ENCODE measurements at regions not wholly inside any gene's neighbourhood (a gene's known extent, or its start where the extent isn't known, plus 50 kb on each side); places are given as distances from the start of the nearest gene placed in this dataset.

GRCh38 chrX:36436361-36436760 lies 516.8 kb downstream of the CFAP47 start:
- CTCF ChIA-PET, result no interaction called here
- intact Hi-C loops (cut with micrococcal nuclease), result no loop called here
- Mint-ChIP-seq H3K4me1 (ENCODE audit: low read depth) (no peaks in the 10 kb centered on the region), H3K27ac (no peak overlapping the region), H3K4me3 (no peak overlapping the region), H3K9me3 (no peaks in the 10 kb centered on the region), H3K36me3 (ENCODE audit: low read depth) (no peaks in the 10 kb centered on the region), H3K27me3 (ENCODE audit: low read depth) (no peaks in the 10 kb centered on the region)
- DNase-seq, result no peak

GRCh38 chrX:36443007-36443406 lies 523.5 kb downstream of the CFAP47 start:
- Mint-ChIP-seq H3K27ac (no peak overlapping the region), H3K9me3 (no peaks in the 10 kb centered on the region), H3K36me3 (ENCODE audit: low read depth) (no peaks in the 10 kb centered on the region), H3K4me1 (ENCODE audit: low read depth) (no peaks in the 10 kb centered on the region), H3K27me3 (ENCODE audit: low read depth) (no peaks in the 10 kb centered on the region), H3K4me3 (no peak overlapping the region)
- intact Hi-C loops (cut with micrococcal nuclease), result no loop called here
- no peak for DNase-seq
- CTCF ChIA-PET, result no interaction called here

GRCh38 chrX:36445566-36445965 lies 526.0 kb downstream of the CFAP47 start:
- intact Hi-C loops (cut with micrococcal nuclease), result no loop called here
- H3K9me3 Mint-ChIP-seq, result no peaks in the 10 kb centered on the region

GRCh38 chrX:36462142-36462541 lies 542.6 kb downstream of the CFAP47 start:
- no peaks in the 10 kb centered on the region for H3K27me3 Mint-ChIP-seq (ENCODE audit: low read depth)
- H3K4me3 Mint-ChIP-seq, result no peak overlapping the region
- H3K4me1 Mint-ChIP-seq (ENCODE audit: low read depth), result no peaks in the 10 kb centered on the region
- intact Hi-C loops (cut with micrococcal nuclease), result no loop called here
- H3K36me3 Mint-ChIP-seq (ENCODE audit: low read depth), result no peaks in the 10 kb centered on the region
- no peak overlapping the region for H3K27ac Mint-ChIP-seq
- H3K9me3 Mint-ChIP-seq, result no peaks in the 10 kb centered on the region
- CTCF ChIA-PET, result no interaction called here
- no peak for DNase-seq

More at GRCh38 chrX:36445566-36445965, 526.0 kb downstream of the CFAP47 start:
- CTCF ChIA-PET, result no interaction called here
- no peaks in the 10 kb centered on the region for H3K4me1 Mint-ChIP-seq (ENCODE audit: low read depth)
- no peaks in the 10 kb centered on the region for H3K27me3 Mint-ChIP-seq (ENCODE audit: low read depth)
- DNase-seq, result no peak
- H3K4me3 Mint-ChIP-seq, result no peak overlapping the region
- no peaks in the 10 kb centered on the region for H3K36me3 Mint-ChIP-seq (ENCODE audit: low read depth)
- H3K27ac Mint-ChIP-seq, result no peak overlapping the region

GRCh38 chrX:36480441-36480990 lies 527.6 kb upstream of the FAM47C start:
- no peaks in the 10 kb centered on the region for H3K4me1 Mint-ChIP-seq (ENCODE audit: low read depth)
- CTCF ChIA-PET, result no interaction called here
- no peaks in the 10 kb centered on the region for H3K9me3 Mint-ChIP-seq
- no peak overlapping the region for H3K4me3 Mint-ChIP-seq
- H3K27ac Mint-ChIP-seq, result no peak overlapping the region
- no peak for DNase-seq
- no peaks in the 10 kb centered on the region for H3K27me3 Mint-ChIP-seq (ENCODE audit: low read depth)
- H3K36me3 Mint-ChIP-seq (ENCODE audit: low read depth), result no peaks in the 10 kb centered on the region
- intact Hi-C loops (cut with micrococcal nuclease), result no loop called here

- Mint-ChIP-seq H3K27me3 (ENCODE audit: low read depth) (no peaks in the 10 kb centered on the region), H3K4me3 (no peak overlapping the region), H3K36me3 (ENCODE audit: low read depth) (no peaks in the 10 kb centered on the region), H3K9me3 (no peaks in the 10 kb centered on the region), H3K27ac (no peak overlapping the region), H3K4me1 (ENCODE audit: low read depth) (no peaks in the 10 kb centered on the region)
- DNase-seq, result no peak
- CTCF ChIA-PET, result no interaction called here
- intact Hi-C loops (cut with micrococcal nuclease), result no loop called here
These were observed 506.9 kb upstream of the FAM47C start for GRCh38 chrX:36501169-36501702.

DNA sequence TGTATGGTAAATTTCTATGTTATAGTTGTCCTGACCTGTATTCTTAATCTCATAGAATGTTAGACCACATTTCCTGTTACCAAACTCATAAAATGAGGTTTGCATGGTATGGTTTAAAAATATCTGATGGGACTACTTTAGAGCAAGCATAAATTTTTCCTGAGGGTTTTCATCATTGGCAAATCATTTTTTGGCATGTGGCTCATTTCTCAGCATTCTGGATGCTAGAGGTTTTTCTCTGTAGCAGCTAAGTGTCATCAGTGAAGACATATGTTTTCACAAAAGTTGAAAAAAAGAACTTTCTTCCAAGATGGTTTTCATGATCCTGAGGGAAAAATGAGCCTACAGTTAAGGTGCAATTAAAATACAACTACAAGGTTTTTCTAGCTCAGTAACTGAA lies 503.5 kb upstream of the FAM47C start:
- no peaks in the 10 kb centered on the region for H3K36me3 Mint-ChIP-seq (ENCODE audit: low read depth)
- H3K4me3 Mint-ChIP-seq, result no peak overlapping the region
- CTCF ChIA-PET, result no interaction called here
- H3K27ac Mint-ChIP-seq, result no peak overlapping the region
- no peaks in the 10 kb centered on the region for H3K4me1 Mint-ChIP-seq (ENCODE audit: low read depth)
- no peaks in the 10 kb centered on the region for H3K27me3 Mint-ChIP-seq (ENCODE audit: low read depth)
- peaks cover 8% of the 10 kb centered on the region for H3K9me3 Mint-ChIP-seq
- DNase-seq, result no peak
- intact Hi-C loops (cut with micrococcal nuclease), result no loop called here

- intact Hi-C loops (cut with micrococcal nuclease), result no loop called here
- no peaks in the 10 kb centered on the region for H3K36me3 Mint-ChIP-seq (ENCODE audit: low read depth)
- H3K9me3 Mint-ChIP-seq, result peaks cover 10% of the 10 kb centered on the region
These were observed 500.1 kb upstream of the FAM47C start for GRCh38 chrX:36508042-36508441.

GRCh38 chrX:36510736-36511135 lies 497.4 kb upstream of the FAM47C start:
- CTCF ChIA-PET, result no interaction called here
- DNase-seq, result no peak
- intact Hi-C loops (cut with micrococcal nuclease), result no loop called here
- Mint-ChIP-seq H3K9me3 (peaks cover 10% of the 10 kb centered on the region), H3K4me3 (no peak overlapping the region), H3K4me1 (ENCODE audit: low read depth) (no peaks in the 10 kb centered on the region), H3K27ac (no peak overlapping the region), H3K27me3 (ENCODE audit: low read depth) (no peaks in the 10 kb centered on the region), H3K36me3 (ENCODE audit: low read depth) (no peaks in the 10 kb centered on the region)

More at GRCh38 chrX:36508042-36508441, 500.1 kb upstream of the FAM47C start:
- Mint-ChIP-seq H3K4me1 (ENCODE audit: low read depth) (no peaks in the 10 kb centered on the region), H3K27ac (no peak overlapping the region), H3K27me3 (ENCODE audit: low read depth) (no peaks in the 10 kb centered on the region), H3K4me3 (no peak overlapping the region)
- no peak for DNase-seq
- CTCF ChIA-PET, result no interaction called here

GRCh38 chrX:36528661-36529060 lies 479.5 kb upstream of the FAM47C start:
- Mint-ChIP-seq H3K4me3 (no peak overlapping the region), H3K27ac (no peak overlapping the region), H3K36me3 (ENCODE audit: low read depth) (no peaks in the 10 kb centered on the region), H3K9me3 (no peaks in the 10 kb centered on the region), H3K4me1 (ENCODE audit: low read depth) (no peaks in the 10 kb centered on the region), H3K27me3 (ENCODE audit: low read depth) (no peaks in the 10 kb centered on the region)
- DNase-seq, result no peak
- intact Hi-C loops (cut with micrococcal nuclease), result no loop called here
- CTCF ChIA-PET, result no interaction called here

- no peaks in the 10 kb centered on the region for H3K9me3 Mint-ChIP-seq
- no peaks in the 10 kb centered on the region for H3K27me3 Mint-ChIP-seq (ENCODE audit: low read depth)
- no peaks in the 10 kb centered on the region for H3K36me3 Mint-ChIP-seq (ENCODE audit: low read depth)
- intact Hi-C loops (cut with micrococcal nuclease), result no loop called here
- H3K27ac Mint-ChIP-seq, result no peak overlapping the region
- no peak for DNase-seq
- CTCF ChIA-PET, result no interaction called here
- no peak overlapping the region for H3K4me3 Mint-ChIP-seq
- H3K4me1 Mint-ChIP-seq (ENCODE audit: low read depth), result no peaks in the 10 kb centered on the region
These were observed 473.3 kb upstream of the FAM47C start for GRCh38 chrX:36534900-36535299.

- no peaks in the 10 kb centered on the region for H3K9me3 Mint-ChIP-seq
- DNase-seq, result no peak
- H3K36me3 Mint-ChIP-seq (ENCODE audit: low read depth), result no peaks in the 10 kb centered on the region
- no peaks in the 10 kb centered on the region for H3K27me3 Mint-ChIP-seq (ENCODE audit: low read depth)
- CTCF ChIA-PET, result no interaction called here
- no peak overlapping the region for H3K27ac Mint-ChIP-seq
- intact Hi-C loops (cut with micrococcal nuclease), result no loop called here
- no peaks in the 10 kb centered on the region for H3K4me1 Mint-ChIP-seq (ENCODE audit: low read depth)
- no peak overlapping the region for H3K4me3 Mint-ChIP-seq
These were observed 464.7 kb upstream of the FAM47C start for GRCh38 chrX:36543499-36543898.

DNA sequence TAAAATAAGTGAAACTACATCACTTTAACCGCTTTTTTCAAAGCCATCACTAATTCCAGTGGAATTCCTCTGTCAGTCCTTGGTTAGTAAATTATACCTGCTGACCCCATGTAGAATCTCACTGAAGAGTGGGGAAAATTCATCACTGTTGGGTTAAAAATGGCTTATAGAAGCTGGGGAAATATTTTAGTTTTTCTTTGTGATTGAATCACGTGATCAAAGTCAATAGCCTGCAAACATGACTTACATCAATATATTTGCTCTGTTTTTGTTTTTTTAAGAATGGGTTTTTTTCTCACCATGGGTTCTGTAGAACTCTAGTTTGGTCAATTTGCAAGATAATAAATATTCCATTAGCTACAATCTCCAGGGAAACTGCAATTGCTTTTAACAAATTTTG lies 445.2 kb upstream of the FAM47C start:
- Mint-ChIP-seq H3K4me1 (ENCODE audit: low read depth) (no peaks in the 10 kb centered on the region), H3K9me3 (no peaks in the 10 kb centered on the region), H3K27ac (no peak overlapping the region), H3K4me3 (no peak overlapping the region), H3K36me3 (ENCODE audit: low read depth) (no peaks in the 10 kb centered on the region), H3K27me3 (ENCODE audit: low read depth) (no peaks in the 10 kb centered on the region)
- CTCF ChIA-PET, result no interaction called here
- no peak for DNase-seq
- intact Hi-C loops (cut with micrococcal nuclease), result no loop called here

- Mint-ChIP-seq H3K27ac (no peak overlapping the region), H3K4me1 (ENCODE audit: low read depth) (no peaks in the 10 kb centered on the region), H3K9me3 (no peaks in the 10 kb centered on the region), H3K36me3 (ENCODE audit: low read depth) (no peaks in the 10 kb centered on the region), H3K4me3 (no peak overlapping the region), H3K27me3 (ENCODE audit: low read depth) (no peaks in the 10 kb centered on the region)
- CTCF ChIA-PET, result no interaction called here
- DNase-seq, result no peak
- intact Hi-C loops (cut with micrococcal nuclease), result no loop called here
These were observed 439.2 kb upstream of the FAM47C start for GRCh38 chrX:36568946-36569345.
